Gastrocnemius medialis (tissue), 4 donors: ENCODE measurements at regions not wholly inside any gene's neighbourhood (a gene's known extent, or its start where the extent isn't known, plus 50 kb on each side); places are given as distances from the start of the nearest gene placed in this dataset.

Experiments used
- POLR2A ChIP-seq, 2 donors: fragments of 450-650 bp; IDR thresholded peaks; one replicate each; pipeline ENCODE4 v1.6.1; 2017; ENCODE audit warnings: antibody characterized with exemption in 2 of 2, mild to moderate bottlenecking in 2 of 2, moderate library complexity in 2 of 2
- TF ChIP-seq, protein P1 (sequence below), 5 experiments: fragments of 450-650 bp in 3 of 5; fragments of 200-600 bp in 2 of 5; sonication (generic) in 2 of 5; IDR thresholded peaks in 4 of 5; conservative IDR thresholded peaks in 1 of 5; 1 replicate in 4 of 5; 2 replicates in 1 of 5; pipeline ENCODE4 v1.5.1; 2016 to 2019; ENCODE audit warnings: antibody characterized with exemption in 5 of 5, mild to moderate bottlenecking in 3 of 5, moderate library complexity in 3 of 5

GRCh38 chr2:34552337-34552736, 953.2 kb upstream of the FAM98A start:
- TF ChIP-seq, protein P1, sequence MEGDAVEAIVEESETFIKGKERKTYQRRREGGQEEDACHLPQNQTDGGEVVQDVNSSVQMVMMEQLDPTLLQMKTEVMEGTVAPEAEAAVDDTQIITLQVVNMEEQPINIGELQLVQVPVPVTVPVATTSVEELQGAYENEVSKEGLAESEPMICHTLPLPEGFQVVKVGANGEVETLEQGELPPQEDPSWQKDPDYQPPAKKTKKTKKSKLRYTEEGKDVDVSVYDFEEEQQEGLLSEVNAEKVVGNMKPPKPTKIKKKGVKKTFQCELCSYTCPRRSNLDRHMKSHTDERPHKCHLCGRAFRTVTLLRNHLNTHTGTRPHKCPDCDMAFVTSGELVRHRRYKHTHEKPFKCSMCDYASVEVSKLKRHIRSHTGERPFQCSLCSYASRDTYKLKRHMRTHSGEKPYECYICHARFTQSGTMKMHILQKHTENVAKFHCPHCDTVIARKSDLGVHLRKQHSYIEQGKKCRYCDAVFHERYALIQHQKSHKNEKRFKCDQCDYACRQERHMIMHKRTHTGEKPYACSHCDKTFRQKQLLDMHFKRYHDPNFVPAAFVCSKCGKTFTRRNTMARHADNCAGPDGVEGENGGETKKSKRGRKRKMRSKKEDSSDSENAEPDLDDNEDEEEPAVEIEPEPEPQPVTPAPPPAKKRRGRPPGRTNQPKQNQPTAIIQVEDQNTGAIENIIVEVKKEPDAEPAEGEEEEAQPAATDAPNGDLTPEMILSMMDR (IDR thresholded peaks at IDR 0.05 in 4 of 5, conservative IDR thresholded peaks at IDR 0.05 in 1 of 5), result no peak
- TF ChIP-seq POLR2A (IDR thresholded peaks at IDR 0.05), result no peak
